AG04450 (cell line): ENCODE measurements at regions not wholly inside any gene's neighbourhood (a gene's known extent, or its start where the extent isn't known, plus 50 kb on each side); places are given as distances from the start of the nearest gene placed in this dataset.

Source experiments
- CTCF ChIA-PET: fragments of 300-600, 350-600 bp; formaldehyde crosslinking; extraction: SDS; loops from one replicate; lab custom pipeline; 2022; ENCODE audit warnings: antibody characterized with exemption, inconsistent platforms; lab: Charles Lee
- POLR2A ChIA-PET: fragments of 350-600 bp; formaldehyde crosslinking; extraction: SDS; loops from one replicate; lab custom pipeline; 2021; ENCODE audit warnings: antibody characterized with exemption, inconsistent platforms; lab: Yijun Ruan, JAX
- DNase-seq: peaks from one replicate; pipeline ENCODE4 v3.0.0-alpha.2; 2011; ENCODE audit warnings: low read depth, low spot score
- H3K27ac ChIP-seq: one replicate; pipeline ENCODE4 v1.5.1; 2012; ENCODE audit warnings: low read depth, low read length, control low read depth
- H3K27me3 ChIP-seq: one replicate; pipeline ENCODE4 v1.6.0; 2012; ENCODE audit warnings: low read length; ENCODE audit not compliant: control insufficient read depth, insufficient read depth
- H3K4me3 ChIP-seq: 2 replicates; pipeline ENCODE4 v1.5.1; 2011; ENCODE audit warnings: mild to moderate bottlenecking, low read depth, low read length, control low read depth
- H3K9me3 ChIP-seq: 2 replicates; pipeline ENCODE4 v1.5.1; 2012; ENCODE audit warnings: low read length; ENCODE audit not compliant: control insufficient read depth, insufficient read depth
- CTCF ChIP-seq: IDR thresholded peaks from 2 replicates; pipeline ENCODE4 v1.5.1; 2011; ENCODE audit warnings: low read depth, low read length, control low read depth, inconsistent platforms

- Histone ChIP-seq H3K27ac (no peak overlapping the region), H3K27me3 (no peaks in the 10 kb centered on the region), H3K4me3 (no peak overlapping the region), H3K9me3 (no peaks in the 10 kb centered on the region)
- no peak for TF ChIP-seq CTCF
- ChIA-PET CTCF (no interaction called here), POLR2A (no interaction called here)
- DNase-seq: no peak
Measured at GRCh38 chrX:122783918-122784317, 400.2 kb upstream of the GRIA3 start.

GRCh38 chrX:122787231-122787630 is 396.8 kb upstream of the GRIA3 start:
- Histone ChIP-seq H3K27ac (no peak overlapping the region), H3K4me3 (no peak overlapping the region), H3K27me3 (no peaks in the 10 kb centered on the region), H3K9me3 (no peaks in the 10 kb centered on the region)
- ChIA-PET POLR2A (no interaction called here), CTCF (no interaction called here)
- no peak for DNase-seq
- no peak for TF ChIP-seq CTCF

- no peak for TF ChIP-seq CTCF
- Histone ChIP-seq H3K27me3 (no peaks in the 10 kb centered on the region), H3K9me3 (no peaks in the 10 kb centered on the region), H3K27ac (no peak overlapping the region), H3K4me3 (no peak overlapping the region)
- ChIA-PET POLR2A (no interaction called here), CTCF (no interaction called here)
- no peak for DNase-seq
Measured at GRCh38 chrX:122788216-122788615, 395.9 kb upstream of the GRIA3 start.

- no peak overlapping the region for H3K27ac ChIP-seq
- H3K27me3 ChIP-seq: no peaks in the 10 kb centered on the region
- POLR2A ChIA-PET: no interaction called here
- no peak for TF ChIP-seq CTCF
- no peak overlapping the region for H3K4me3 ChIP-seq
- no peaks in the 10 kb centered on the region for H3K9me3 ChIP-seq
- CTCF ChIA-PET: no interaction called here
- no peak for DNase-seq
Measured at GRCh38 chrX:122790376-122791095, 393.5 kb upstream of the GRIA3 start.

GRCh38 chrX:122813876-122814275 is 370.2 kb upstream of the GRIA3 start:
- POLR2A ChIA-PET: no interaction called here
- CTCF ChIA-PET: no interaction called here

More at GRCh38 chrX:122813876-122814275, 370.2 kb upstream of the GRIA3 start:
- no peak for DNase-seq
- H3K27me3 ChIP-seq: no peaks in the 10 kb centered on the region
- peaks cover 8% of the 10 kb centered on the region for H3K9me3 ChIP-seq
- H3K4me3 ChIP-seq: no peak overlapping the region
- TF ChIP-seq CTCF: no peak
- no peak overlapping the region for H3K27ac ChIP-seq
